OCI-LY7 (cell line): ENCODE measurements at regions not wholly inside any gene's neighbourhood (a gene's known extent, or its start where the extent isn't known, plus 50 kb on each side); places are given as distances from the start of the nearest gene placed in this dataset.

Source experiments
- EZH2phosphoT487 ChIP-seq: fragments of 200-600 bp; sonication (generic); IDR thresholded peaks from 2 replicates; pipeline ENCODE4 v1.6.1; 2018; ENCODE audit warnings: low read depth, borderline replicate concordance, mild to moderate bottlenecking, mixed run types, antibody characterized with exemption, low read length, moderate library complexity, mixed read lengths
- TF ChIP-seq, protein P1 (sequence below): fragments of 200-600 bp; sonication (generic); conservative IDR thresholded peaks from 2 replicates; pipeline ENCODE4 v1.5.1; 2014; ENCODE audit warnings: mild to moderate bottlenecking, antibody characterized with exemption, low read length, moderate library complexity, mixed read lengths

DNA sequence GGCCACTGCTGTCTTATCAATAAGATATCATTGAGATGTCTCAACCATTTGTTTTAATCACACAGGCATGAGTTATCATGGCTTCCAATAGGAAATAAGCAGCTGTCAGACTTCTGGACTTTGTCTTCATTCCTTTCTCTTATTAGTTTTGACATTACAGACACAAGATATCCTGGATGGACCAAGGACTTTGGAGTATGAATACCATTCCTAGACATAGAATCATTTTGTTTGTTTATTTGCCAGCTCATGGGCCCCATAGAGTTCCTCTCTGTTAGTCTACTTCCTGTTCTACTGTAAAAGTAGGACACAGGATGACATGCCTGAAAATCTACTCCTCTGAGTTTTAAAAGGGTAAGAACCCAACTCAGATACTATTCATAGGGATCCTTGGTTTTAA lies 77.7 kb upstream of the KCNJ16 start:
- TF ChIP-seq, protein P1, sequence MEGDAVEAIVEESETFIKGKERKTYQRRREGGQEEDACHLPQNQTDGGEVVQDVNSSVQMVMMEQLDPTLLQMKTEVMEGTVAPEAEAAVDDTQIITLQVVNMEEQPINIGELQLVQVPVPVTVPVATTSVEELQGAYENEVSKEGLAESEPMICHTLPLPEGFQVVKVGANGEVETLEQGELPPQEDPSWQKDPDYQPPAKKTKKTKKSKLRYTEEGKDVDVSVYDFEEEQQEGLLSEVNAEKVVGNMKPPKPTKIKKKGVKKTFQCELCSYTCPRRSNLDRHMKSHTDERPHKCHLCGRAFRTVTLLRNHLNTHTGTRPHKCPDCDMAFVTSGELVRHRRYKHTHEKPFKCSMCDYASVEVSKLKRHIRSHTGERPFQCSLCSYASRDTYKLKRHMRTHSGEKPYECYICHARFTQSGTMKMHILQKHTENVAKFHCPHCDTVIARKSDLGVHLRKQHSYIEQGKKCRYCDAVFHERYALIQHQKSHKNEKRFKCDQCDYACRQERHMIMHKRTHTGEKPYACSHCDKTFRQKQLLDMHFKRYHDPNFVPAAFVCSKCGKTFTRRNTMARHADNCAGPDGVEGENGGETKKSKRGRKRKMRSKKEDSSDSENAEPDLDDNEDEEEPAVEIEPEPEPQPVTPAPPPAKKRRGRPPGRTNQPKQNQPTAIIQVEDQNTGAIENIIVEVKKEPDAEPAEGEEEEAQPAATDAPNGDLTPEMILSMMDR = no peak
- no peak for TF ChIP-seq EZH2phosphoT487
